SK-N-MC (cell line): ENCODE measurements at regions not wholly inside any gene's neighbourhood (a gene's known extent, or its start where the extent isn't known, plus 50 kb on each side); places are given as distances from the start of the nearest gene placed in this dataset.

Source experiments
- DNase-seq: peaks from one replicate; pipeline ENCODE4 v3.0.0-alpha.2; 2011; ENCODE audit warnings: low read depth, low spot score
- H3K27ac ChIP-seq: fragments of 200-600 bp; sonication (generic); 2 replicates; pipeline ENCODE4 v1.5.1; 2016; ENCODE audit warnings: mixed run types
- H3K36me3 ChIP-seq: fragments of 200-600 bp; sonication (generic); 2 replicates; pipeline ENCODE4 v1.6.1; 2017; ENCODE audit warnings: antibody characterized with exemption, low read length, mixed read lengths; ENCODE audit not compliant: insufficient read depth
- H3K4me3 ChIP-seq: fragments of 200-600 bp; sonication (generic); 2 replicates; pipeline ENCODE4 v1.5.1; 2016
- H3K9ac ChIP-seq: fragments of 200-600 bp; sonication (generic); 2 replicates; pipeline ENCODE4 v1.8.0; 2017; ENCODE audit warnings: mixed run types, mixed read lengths; ENCODE audit not compliant: insufficient read length
- H3K9me3 ChIP-seq: fragments of 200-600 bp; sonication (generic); 2 replicates; pipeline ENCODE4 v1.6.1; 2017; ENCODE audit warnings: low read depth, mild to moderate bottlenecking, antibody characterized with exemption, low read length, moderate library complexity, mixed read lengths
- EZH2 ChIP-seq: fragments of 200-600 bp; sonication (generic); IDR thresholded peaks from one replicate; pipeline ENCODE4 v1.6.1; 2017; ENCODE audit warnings: antibody characterized with exemption
- FOXP2 ChIP-seq: optimal IDR thresholded peaks from 2 replicates; pipeline ENCODE3; 2011; ENCODE audit warnings: mild to moderate bottlenecking, moderate library complexity; ENCODE audit not compliant: insufficient read depth; ENCODE audit errors: extremely low read length, control extremely low read depth
- POLR2AphosphoS5 ChIP-seq: IDR thresholded peaks from 2 replicates; pipeline ENCODE4 v1.6.1; 2012; ENCODE audit warnings: mild to moderate bottlenecking, low read depth, low read length, borderline replicate concordance

GRCh38 chr10:123549761-123550454, 116.2 kb upstream of the GPR26 start:
- H3K9me3 ChIP-seq, result no peaks in the 10 kb centered on the region

GRCh38 chr10:123550675-123551096, 115.5 kb upstream of the GPR26 start:
- no peak for TF ChIP-seq POLR2AphosphoS5
- no peak for TF ChIP-seq EZH2
- no peak for TF ChIP-seq FOXP2
- H3K36me3 ChIP-seq, result no peaks in the 10 kb centered on the region
- no peaks in the 10 kb centered on the region for H3K9me3 ChIP-seq
- DNase-seq, result no peak
- no peak overlapping the region for H3K9ac ChIP-seq
- H3K4me3 ChIP-seq, result no peak overlapping the region
- H3K27ac ChIP-seq, result no peak overlapping the region

More at GRCh38 chr10:123549761-123550454, 116.2 kb upstream of the GPR26 start:
- H3K36me3 ChIP-seq, result no peaks in the 10 kb centered on the region
- no peak overlapping the region for H3K9ac ChIP-seq
- DNase-seq, result no peak
- TF ChIP-seq EZH2 (no peak), POLR2AphosphoS5 (no peak), FOXP2 (no peak)
- H3K4me3 ChIP-seq, result no peak overlapping the region
- no peak overlapping the region for H3K27ac ChIP-seq

GRCh38 chr10:123551259-123551658, 114.9 kb upstream of the GPR26 start:
- Histone ChIP-seq H3K9me3 (no peaks in the 10 kb centered on the region), H3K9ac (no peak overlapping the region), H3K4me3 (no peak overlapping the region), H3K36me3 (no peaks in the 10 kb centered on the region), H3K27ac (no peak overlapping the region)
- no peak for TF ChIP-seq FOXP2
- TF ChIP-seq EZH2, result no peak
- no peak for TF ChIP-seq POLR2AphosphoS5
- DNase-seq, result no peak

- H3K9me3 ChIP-seq, result no peaks in the 10 kb centered on the region
- H3K4me3 ChIP-seq, result no peak overlapping the region
- TF ChIP-seq POLR2AphosphoS5 (no peak), EZH2 (no peak), FOXP2 (no peak)
- no peak for DNase-seq
- no peak overlapping the region for H3K27ac ChIP-seq
- no peaks in the 10 kb centered on the region for H3K36me3 ChIP-seq
- H3K9ac ChIP-seq, result no peak overlapping the region
Measured at GRCh38 chr10:123552760-123553554, 113.2 kb upstream of the GPR26 start.

GRCh38 chr10:123553810-123554430, 112.2 kb upstream of the GPR26 start:
- no peak overlapping the region for H3K4me3 ChIP-seq
- H3K9ac ChIP-seq, result no peak overlapping the region
- no peaks in the 10 kb centered on the region for H3K9me3 ChIP-seq
- H3K36me3 ChIP-seq, result no peaks in the 10 kb centered on the region
- H3K27ac ChIP-seq, result no peak overlapping the region
- no peak for DNase-seq
- TF ChIP-seq POLR2AphosphoS5 (no peak), FOXP2 (no peak), EZH2 (no peak)

- TF ChIP-seq EZH2 (no peak), FOXP2 (no peak), POLR2AphosphoS5 (no peak)
- no peak for DNase-seq
- H3K27ac ChIP-seq, result no peak overlapping the region
- H3K4me3 ChIP-seq, result no peak overlapping the region
- no peak overlapping the region for H3K9ac ChIP-seq
- no peaks in the 10 kb centered on the region for H3K9me3 ChIP-seq
- no peaks in the 10 kb centered on the region for H3K36me3 ChIP-seq
Measured at GRCh38 chr10:123554656-123555055, 111.5 kb upstream of the GPR26 start.

GRCh38 chr10:123555616-123556015, 110.5 kb upstream of the GPR26 start:
- Histone ChIP-seq H3K9me3 (no peaks in the 10 kb centered on the region), H3K4me3 (no peak overlapping the region), H3K27ac (no peak overlapping the region), H3K36me3 (no peaks in the 10 kb centered on the region), H3K9ac (no peak overlapping the region)
- no peak for DNase-seq
- TF ChIP-seq EZH2 (no peak), FOXP2 (no peak), POLR2AphosphoS5 (no peak)

- no peaks in the 10 kb centered on the region for H3K36me3 ChIP-seq
- no peak overlapping the region for H3K9ac ChIP-seq
- DNase-seq, result no peak
- TF ChIP-seq FOXP2 (no peak), EZH2 (no peak), POLR2AphosphoS5 (no peak)
- no peaks in the 10 kb centered on the region for H3K9me3 ChIP-seq
- no peak overlapping the region for H3K4me3 ChIP-seq
- no peak overlapping the region for H3K27ac ChIP-seq
Measured at GRCh38 chr10:123556049-123556448, 110.1 kb upstream of the GPR26 start.
